GM12878 (cell line): ENCODE measurements at regions not wholly inside any gene's neighbourhood (a gene's known extent, or its start where the extent isn't known, plus 50 kb on each side); places are given as distances from the start of the nearest gene placed in this dataset.

Experiments
- CHD2 ChIP-seq: IDR thresholded peaks from 2 replicates; pipeline ENCODE4 v1.6.1; 2011; ENCODE audit warnings: low read depth, low read length, improper control_type of control experiment, borderline replicate concordance
- CREM ChIP-seq: IDR thresholded peaks from 2 replicates; pipeline ENCODE4 v1.6.1; 2014; ENCODE audit warnings: antibody characterized with exemption, low read depth
- EP300 ChIP-seq, 2 experiments: fragments of 150-350 bp in 1 of 2; IDR thresholded peaks; 2 replicates each; pipeline ENCODE4 v1.6.1; 2011 to 2012; ENCODE audit warnings: low read depth in 2 of 2, low read length in 2 of 2, borderline replicate concordance in 1 of 2, improper control_type of control experiment in 1 of 2, inconsistent platforms in 1 of 2; ENCODE audit not compliant: control insufficient read depth in 1 of 2
- KDM1A ChIP-seq: fragments of 200-600 bp; sonication (generic); IDR thresholded peaks from 2 replicates; pipeline ENCODE4 v1.6.1; 2016; ENCODE audit warnings: borderline replicate concordance
- PAX8 ChIP-seq: fragments of 450-650 bp; IDR thresholded peaks from 2 replicates; pipeline ENCODE4 v1.6.1; 2017; ENCODE audit warnings: mild to moderate bottlenecking, moderate library complexity
- POLR2AphosphoS5 ChIP-seq: IDR thresholded peaks from 2 replicates; pipeline ENCODE4 v1.6.1; 2011; ENCODE audit warnings: mild to moderate bottlenecking, low read length, inconsistent platforms
- SPI1 ChIP-seq: IDR thresholded peaks from 2 replicates; pipeline ENCODE4 v1.6.1; 2011; ENCODE audit warnings: low read depth, mild to moderate bottlenecking, low read length, moderate library complexity, borderline replicate concordance; ENCODE audit not compliant: insufficient read depth
- USF2 ChIP-seq: IDR thresholded peaks from 2 replicates; pipeline ENCODE4 v1.6.1; 2011; ENCODE audit warnings: low read depth, low read length, improper control_type of control experiment, borderline replicate concordance
- TF ChIP-seq, protein P1 (sequence below): fragments of 450-650 bp; IDR thresholded peaks from 2 replicates; pipeline ENCODE4 v1.6.1; 2016; ENCODE audit warnings: mild to moderate bottlenecking
- TF ChIP-seq, protein P2 (sequence below), 3 experiments: IDR thresholded peaks in 2 of 3; conservative IDR thresholded peaks in 1 of 3; 2 replicates each; pipeline ENCODE4 v1.5.1; 2011; ENCODE audit warnings: low read depth in 3 of 3, low read length in 3 of 3, mild to moderate bottlenecking in 3 of 3, control low read depth in 2 of 3, moderate library complexity in 2 of 3, inconsistent platforms in 1 of 3, mixed read lengths in 1 of 3; ENCODE audit not compliant: control insufficient read depth in 2 of 3, insufficient read depth in 1 of 3; ENCODE audit errors: extremely low read depth in 1 of 3

GRCh38 chr1:188089461-188089860 lies 1260.7 kb downstream of the PLA2G4A start:
- TF ChIP-seq CREM: no peak
- TF ChIP-seq, protein P1, sequence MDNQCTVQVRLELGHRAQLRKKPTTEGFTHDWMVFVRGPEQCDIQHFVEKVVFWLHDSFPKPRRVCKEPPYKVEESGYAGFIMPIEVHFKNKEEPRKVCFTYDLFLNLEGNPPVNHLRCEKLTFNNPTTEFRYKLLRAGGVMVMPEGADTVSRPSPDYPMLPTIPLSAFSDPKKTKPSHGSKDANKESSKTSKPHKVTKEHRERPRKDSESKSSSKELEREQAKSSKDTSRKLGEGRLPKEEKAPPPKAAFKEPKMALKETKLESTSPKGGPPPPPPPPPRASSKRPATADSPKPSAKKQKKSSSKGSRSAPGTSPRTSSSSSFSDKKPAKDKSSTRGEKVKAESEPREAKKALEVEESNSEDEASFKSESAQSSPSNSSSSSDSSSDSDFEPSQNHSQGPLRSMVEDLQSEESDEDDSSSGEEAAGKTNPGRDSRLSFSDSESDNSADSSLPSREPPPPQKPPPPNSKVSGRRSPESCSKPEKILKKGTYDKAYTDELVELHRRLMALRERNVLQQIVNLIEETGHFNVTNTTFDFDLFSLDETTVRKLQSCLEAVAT: no peak
- TF ChIP-seq, protein P2, sequence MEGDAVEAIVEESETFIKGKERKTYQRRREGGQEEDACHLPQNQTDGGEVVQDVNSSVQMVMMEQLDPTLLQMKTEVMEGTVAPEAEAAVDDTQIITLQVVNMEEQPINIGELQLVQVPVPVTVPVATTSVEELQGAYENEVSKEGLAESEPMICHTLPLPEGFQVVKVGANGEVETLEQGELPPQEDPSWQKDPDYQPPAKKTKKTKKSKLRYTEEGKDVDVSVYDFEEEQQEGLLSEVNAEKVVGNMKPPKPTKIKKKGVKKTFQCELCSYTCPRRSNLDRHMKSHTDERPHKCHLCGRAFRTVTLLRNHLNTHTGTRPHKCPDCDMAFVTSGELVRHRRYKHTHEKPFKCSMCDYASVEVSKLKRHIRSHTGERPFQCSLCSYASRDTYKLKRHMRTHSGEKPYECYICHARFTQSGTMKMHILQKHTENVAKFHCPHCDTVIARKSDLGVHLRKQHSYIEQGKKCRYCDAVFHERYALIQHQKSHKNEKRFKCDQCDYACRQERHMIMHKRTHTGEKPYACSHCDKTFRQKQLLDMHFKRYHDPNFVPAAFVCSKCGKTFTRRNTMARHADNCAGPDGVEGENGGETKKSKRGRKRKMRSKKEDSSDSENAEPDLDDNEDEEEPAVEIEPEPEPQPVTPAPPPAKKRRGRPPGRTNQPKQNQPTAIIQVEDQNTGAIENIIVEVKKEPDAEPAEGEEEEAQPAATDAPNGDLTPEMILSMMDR (IDR thresholded peaks at IDR 0.05 in 2 of 3, conservative IDR thresholded peaks at IDR 0.05 in 1 of 3; ENCODE audit: control insufficient read depth in 2 of 3, extremely low read depth in 1 of 3, insufficient read depth in 1 of 3, low read depth in 3 of 3, low read length in 3 of 3): no peak
- TF ChIP-seq SPI1: no peak
- no peak for TF ChIP-seq CHD2
- no peak for TF ChIP-seq USF2
- TF ChIP-seq EP300 (IDR thresholded peaks at IDR 0.05; ENCODE audit: borderline replicate concordance in 1 of 2, control insufficient read depth in 1 of 2, low read depth in 2 of 2, low read length in 2 of 2): no peak
- TF ChIP-seq PAX8: no peak
- no peak for TF ChIP-seq POLR2AphosphoS5
- no peak for TF ChIP-seq KDM1A
